HG03060 (cell line): ENCODE measurements at regions not wholly inside any gene's neighbourhood (a gene's known extent, or its start where the extent isn't known, plus 50 kb on each side); places are given as distances from the start of the nearest gene placed in this dataset.

Source experiments
- ATAC-seq: cut with Tn5 transposase; IDR thresholded peaks from one replicate; pipeline ENCODE4 v1.9.1; 2021; ENCODE audit warnings: low read depth, moderate number of reproducible peaks; ENCODE audit not compliant: unreplicated experiment

DNA sequence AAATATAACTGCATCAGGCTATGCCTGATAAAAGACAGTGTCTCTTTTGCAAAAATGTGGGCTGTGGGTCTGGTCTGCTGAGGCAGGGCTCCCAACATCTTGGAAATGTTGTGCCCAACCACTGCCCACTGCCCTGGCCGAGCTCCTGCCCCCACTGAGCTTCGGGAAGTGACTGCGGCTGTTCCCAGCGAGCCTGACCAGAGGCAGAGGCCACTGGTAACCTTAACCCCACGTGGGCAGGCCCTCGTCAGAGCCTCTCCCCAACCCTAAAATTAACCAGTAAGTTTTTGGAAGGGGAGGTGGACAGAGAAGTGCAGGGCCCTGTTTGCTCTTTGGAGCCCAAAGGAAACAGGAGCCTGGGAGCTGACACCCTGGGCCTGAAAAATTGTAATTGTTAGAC is 225.9 kb downstream of the MAFB start:
- ATAC-seq, result no peak

DNA sequence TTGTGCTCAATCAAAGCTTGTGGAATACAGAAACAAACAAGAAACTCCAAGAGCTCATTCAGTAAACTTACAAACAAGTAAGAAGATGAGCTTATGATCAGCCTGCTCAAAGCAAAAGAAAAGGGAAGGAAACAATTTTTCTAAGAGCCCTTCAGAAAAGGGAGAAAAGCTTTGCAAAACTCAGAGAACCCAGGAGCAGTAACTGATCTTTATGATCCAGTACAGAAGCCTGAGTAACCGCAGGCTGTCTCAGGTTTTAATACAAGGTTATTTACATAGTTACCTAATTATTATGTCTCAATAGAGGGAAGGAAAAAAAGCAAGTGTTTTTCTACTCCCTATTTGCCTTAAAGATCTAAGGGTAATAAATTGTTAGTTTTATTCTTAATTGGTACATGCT is 226.5 kb downstream of the MAFB start:
- no peak for ATAC-seq

DNA sequence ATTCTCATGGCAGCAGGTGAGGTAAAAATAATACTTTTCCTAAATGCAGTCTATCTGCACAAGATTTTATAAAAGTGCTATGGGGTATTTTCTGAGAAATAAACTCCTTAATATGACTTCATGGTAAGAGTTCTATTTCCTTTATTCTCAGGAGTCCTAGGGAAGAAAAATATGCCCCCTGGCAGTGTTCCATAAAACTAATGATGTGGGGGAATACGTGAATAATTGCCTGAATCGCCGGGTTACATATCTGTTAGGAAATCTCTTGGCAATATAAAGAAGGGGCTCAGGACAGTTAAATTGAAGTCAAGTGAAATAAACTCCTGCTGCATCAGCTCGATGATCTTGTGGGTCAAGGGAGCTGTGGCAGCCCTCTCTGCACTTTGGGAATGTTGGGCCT is 229.7 kb downstream of the MAFB start:
- no peak for ATAC-seq

DNA sequence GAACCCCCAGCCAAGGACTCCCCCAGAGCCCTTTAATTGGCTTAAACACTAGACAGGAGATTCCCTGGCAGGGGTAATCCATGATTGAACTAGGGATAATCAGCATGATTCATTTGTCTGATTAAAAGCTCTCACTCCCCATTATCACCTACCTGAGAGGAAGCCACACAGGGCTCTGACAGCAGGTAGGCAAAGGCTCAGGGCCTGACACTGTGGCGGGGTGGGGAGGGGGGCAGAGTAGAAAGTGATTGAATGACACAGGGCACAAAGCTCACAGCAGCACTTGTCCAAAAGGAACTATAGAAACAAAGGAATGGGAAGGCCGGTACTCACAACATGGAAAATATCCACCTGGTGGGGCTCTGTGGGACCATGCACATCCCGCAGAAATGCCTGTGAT is 231.6 kb downstream of the MAFB start:
- ATAC-seq, result no peak

DNA sequence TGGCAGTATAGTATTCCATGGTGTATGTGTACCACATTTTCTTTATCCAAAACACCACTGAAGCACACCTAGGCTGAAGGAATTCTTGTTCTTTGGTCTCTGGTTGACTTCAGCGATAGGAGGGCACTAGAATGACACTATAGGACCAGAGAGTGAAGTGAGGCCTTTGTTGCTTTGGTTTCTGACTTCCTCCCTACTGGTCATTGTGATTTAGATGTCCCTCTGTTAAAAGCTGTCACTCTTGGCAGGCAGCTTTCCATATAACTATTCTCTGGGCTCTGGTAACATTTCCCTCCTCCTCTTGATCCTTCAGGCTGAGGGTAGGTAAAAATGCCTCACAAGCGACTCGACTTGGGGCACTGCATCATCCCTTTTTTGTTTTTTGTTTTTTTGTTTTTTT is 236.3 kb downstream of the MAFB start:
- no peak for ATAC-seq

DNA sequence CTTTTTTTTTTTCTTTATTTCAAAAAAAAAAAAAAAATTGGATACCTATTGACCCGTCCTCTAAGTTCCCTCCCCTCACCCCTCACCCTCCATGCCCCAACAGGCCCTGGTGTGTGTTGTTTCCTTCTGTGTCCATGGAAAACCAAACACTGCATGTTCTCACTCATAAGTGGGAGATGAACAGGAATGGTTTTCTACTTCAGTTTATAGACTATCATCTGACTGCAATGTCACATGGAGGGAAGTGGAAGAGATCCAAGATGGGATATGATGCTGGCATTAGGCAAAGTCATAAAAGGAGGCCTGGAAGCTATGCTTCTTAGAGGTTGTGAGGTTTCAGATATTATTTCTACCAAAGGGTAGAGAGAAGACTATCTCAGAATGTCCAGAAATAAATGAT is 237.5 kb downstream of the MAFB start:
- no peak for ATAC-seq

DNA sequence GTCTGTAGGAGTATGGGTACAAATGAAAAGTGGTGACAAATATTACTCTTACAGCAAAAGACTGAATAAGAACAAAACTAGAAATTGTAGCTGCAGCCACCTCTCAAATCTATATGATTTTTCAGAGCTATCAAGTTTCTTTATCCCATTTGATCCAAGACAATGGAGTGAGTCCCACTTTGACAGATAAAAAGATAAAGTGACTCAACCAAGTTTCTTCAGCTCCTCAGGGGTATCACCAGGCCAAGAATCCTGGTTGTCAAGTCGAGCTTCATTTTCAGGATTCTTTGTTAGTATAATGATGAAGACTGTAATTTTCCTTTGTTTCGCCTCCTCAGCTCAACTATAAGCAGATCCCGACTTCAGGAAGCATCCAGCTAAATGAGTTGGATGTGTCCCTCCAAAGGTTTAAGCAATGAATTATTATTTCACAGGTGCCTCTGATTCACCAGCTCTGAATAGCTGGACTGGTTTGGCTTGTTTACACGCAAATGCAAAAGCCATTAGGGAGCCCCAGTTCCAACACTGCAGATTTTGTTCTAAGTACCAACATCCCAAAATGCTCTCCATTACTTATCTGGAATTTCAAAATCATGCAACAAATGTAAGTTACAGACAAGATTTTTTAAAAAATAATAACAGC is 238.9 kb downstream of the MAFB start:
- ATAC-seq, result no peak

DNA sequence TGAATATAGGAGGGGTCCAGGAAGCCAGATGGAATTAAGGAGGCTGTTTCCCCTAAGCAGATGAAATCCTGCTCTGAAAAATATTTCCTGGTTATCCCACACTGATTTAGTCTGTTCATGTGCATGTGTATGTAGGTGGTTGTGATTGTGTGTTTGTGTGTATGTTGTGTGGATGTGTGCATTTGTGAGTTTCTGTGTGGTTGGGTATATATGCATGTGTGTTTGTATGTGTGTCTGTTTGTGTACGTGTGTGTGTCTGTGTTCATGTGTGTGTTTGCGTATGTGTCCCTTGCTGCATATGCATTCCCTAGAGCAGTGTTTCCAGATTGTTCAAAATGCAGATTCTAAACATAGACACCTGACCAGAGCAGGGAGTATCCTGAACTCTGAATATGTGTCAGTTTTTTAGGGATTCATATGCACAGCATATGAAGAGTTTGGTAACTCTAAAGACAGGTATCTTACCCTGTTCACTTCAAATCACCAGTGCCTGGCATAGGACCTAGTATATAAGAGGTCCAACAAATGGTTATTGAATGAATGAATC is 239.8 kb downstream of the MAFB start:
- ATAC-seq, result no peak

DNA sequence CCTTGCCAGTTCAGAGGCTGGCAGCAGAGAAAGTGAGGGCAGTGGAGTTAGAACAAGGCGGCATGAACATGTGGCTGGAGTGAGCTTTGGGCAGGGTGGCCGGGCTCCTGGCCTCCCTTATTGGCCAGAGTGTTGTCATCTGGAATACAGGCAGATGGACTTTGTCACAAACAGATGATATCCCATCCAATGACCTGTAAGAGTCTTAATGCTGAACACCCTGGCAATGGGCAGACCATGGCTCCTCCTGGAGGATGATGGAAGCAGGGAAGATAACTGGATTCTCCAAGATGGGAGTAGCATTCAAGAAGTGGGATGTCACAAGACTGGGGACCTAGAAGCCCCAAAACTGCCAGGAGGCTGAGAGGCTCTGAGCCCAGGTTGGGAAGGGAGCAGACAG is 242.1 kb downstream of the MAFB start:
- no peak for ATAC-seq

DNA sequence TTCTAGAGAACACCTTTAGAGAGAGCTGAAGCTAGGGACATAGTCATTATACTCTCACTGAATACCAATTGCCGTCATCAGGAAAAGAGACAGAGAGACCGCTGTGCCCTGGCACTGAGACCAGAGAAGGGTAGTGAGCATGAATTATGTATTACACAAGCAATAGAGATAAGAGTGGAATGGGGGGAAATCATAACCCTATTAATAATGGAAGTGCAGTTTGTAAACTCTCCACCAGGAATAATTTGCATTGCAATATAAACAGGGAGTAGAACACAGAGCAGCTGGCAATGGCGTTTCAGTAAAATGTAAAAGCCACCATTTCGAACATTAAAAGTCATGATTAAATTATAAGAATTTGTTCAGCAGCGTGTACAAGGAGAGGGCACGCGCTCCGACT is 244.5 kb downstream of the MAFB start:
- ATAC-seq, result no peak

DNA sequence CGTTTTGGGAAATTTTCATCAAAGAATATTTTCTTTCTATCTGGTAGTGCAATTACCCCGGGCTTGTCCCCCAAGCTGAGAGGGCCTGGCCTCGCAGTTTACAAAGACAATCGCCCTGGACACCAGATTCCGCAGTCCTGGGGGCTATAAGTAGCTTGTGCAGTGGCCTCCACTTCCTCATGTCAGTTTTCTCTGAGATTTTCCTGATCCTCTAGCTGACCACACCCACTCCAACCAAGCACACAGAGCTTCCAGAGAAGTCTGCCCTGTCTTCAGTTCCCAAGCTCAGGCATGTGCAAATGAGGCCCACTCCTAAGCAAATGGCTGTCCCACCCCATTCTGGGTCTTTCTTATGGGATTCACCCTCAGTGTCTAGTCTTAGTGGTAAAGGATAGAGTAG is 245.3 kb downstream of the MAFB start:
- ATAC-seq, result no peak

DNA sequence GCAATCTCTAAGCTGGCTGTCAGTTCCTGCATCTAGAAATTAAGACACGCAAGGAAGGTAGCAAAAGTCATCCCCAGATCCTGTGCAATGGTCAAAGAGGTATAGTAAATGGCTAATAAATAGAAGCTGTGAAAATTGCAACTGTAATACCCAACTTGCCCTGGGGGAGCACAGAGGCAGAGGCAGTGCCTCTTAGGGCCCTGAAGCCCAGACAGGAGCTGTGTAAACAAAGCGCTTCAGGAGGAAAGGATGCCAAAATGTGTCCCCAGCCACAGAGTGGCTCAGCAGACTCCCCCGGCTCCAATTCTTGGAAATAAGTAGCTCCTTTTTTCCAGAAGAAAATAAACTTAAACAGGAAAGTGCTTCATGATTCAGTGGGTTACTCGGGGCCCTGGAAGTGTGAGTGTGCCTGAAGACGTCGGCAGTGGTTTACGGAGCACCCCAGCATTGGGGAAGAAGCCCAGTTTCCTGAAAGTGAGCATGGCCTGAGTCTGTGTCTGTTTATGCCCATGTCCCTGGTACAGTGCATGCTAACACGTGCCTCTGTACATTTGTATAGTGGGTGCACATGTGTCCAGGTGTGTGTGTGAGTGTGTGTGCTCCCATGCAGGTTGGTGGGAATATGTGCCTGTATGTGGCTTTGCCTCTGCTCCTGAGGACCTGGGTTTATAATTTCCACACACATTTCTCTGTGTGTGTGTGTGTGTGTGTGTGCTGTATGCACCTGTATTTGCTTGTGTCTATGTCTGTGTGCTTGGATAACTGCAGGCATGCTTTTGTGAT is 246.7 kb downstream of the MAFB start:
- ATAC-seq, result no peak

DNA sequence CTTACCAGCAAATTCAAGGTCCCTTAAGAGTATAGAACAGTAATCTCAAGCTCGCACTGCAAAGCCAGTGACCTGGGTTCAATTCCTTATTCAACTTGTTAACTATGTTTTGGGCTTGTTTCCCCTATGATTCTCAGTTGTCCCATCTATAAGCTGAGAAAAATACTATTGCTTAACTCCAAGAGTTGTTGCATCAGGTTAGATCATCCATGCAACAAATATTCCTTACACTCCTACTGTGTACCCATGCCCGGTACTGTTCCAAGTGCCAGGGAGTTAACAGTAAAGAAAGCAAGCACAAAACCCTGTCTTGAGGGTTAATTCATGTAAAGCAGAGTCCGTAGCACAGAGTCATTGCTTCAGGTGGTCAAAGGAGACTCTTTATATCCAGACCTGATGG is 247.3 kb downstream of the MAFB start:
- no peak for ATAC-seq

DNA sequence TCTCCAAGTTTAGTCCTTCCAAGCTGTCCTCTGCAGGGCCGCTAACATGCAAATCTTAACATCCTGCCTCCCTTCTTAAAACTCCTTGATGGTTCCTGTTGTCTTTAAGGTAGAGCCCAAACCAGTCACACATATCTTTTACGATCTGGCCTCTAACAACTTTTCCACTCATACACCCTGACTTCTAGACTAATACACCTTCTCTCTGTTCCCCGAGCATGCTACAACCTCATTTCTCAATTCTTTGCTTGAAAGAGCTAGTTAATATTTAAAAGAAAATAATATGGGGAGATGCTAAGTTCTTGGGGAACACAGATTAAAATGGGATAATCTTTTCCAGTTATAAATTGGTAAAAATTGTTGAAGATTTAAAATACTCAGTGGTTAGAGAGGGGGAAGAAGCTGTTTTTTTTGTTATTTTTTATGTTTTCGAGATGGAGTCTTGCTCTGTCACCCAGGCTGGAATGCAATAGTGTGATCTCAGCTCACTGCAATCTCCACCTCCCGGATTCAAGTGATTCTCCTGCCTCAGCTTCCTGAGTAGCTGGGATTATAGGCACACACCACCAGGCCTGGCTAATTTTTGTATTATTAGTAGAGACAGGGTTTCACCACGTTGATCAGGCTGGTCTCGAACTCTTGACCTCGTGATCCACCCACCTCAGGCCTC is 250.7 kb downstream of the MAFB start:
- no peak for ATAC-seq

DNA sequence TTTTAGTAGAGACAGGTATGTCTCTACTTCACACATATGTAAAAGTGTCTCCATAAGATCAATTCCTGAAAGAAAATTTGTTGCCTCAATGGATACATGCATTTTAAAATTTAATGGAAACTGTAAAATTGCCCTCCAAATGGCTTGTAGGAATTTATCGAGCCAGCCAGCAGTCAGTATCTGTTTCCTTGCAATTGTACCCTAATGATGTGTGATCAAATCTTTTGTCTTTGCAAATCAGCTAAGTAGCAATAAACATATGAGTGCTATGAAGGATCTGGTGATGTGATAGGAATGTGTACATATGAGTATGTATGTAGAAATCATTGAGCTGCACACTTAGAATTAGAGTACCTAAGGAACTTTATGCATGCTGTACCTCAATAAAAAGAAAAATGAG is 253.0 kb downstream of the MAFB start:
- no peak for ATAC-seq

DNA sequence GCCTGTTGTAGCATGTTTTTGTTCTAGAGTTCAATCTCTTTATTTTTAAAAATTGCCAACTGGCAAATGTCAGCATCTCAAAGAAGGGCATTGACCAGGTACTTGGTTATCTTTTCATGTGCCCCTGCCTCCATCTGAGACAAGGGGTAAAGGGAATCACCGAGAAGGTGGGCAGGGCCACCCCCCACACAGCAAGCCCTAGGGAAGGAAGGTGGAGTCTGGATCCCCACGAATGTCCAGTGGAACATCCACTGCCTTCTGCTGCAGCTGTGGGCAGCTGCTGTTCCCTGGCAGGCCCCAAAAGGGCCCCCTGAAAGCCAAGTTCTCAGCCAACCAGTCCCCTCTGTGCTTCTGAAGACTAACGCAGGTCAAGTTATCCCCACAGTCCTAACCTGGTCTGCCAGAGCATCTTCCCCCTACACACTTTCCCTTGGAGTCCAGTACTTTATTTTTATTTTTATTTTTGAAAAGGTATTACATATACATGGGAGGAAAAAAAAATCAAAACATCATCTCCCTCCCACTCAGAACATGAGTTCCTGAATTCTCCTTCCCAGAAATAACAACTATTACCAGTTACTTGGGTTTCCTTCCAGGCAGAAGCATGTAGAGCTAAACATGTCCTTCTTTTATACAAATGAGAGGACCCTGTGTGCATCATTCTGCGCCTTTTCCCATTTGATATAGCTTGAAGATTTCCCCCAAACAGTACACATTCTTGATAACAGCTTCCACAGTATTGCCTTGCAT is 253.7 kb downstream of the MAFB start:
- ATAC-seq, result no peak

DNA sequence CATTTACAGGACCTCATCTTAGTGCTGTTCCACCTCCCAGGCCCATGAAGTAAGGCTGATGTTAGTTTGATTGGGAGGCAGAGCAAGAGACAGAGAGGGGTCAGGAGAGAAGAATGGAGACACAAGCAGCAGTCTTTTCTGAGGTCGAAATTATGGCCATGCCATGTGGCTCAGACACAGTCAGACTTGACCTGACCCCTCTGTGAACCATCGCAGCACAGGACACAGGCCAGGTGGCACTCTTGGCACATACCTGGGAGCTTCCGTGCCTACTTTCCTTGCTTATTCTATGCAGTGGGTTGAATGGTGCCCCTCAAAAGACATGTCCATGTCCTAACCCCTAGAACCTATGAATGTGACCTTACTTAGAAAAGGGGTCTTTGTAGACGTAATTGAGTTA is 254.9 kb downstream of the MAFB start:
- ATAC-seq, result no peak

DNA sequence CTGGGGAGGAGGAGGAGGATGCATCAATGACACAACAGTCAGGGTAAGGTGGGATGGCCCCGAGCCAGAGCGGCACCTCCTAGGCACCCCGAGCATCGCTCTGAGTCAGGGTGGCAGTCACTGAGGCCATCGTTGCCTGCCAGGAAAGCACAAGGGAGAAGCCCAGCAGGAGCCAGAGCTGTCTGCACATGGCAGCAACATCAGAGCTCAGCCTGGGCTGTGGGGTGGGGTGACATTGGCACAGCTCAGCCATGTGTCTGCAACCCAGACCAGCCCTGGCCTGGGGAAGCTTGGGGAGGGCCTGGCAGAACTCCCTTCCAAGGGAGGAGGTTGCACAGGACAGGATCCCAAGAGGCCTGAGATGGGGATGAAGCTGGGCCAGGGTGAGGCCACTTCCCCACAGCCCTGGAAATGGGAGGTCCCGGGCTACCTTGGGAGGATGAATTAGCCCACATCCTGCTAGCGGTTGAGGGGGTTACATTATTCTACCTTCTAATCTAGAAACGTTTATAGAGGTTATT is 255.6 kb downstream of the MAFB start:
- no peak for ATAC-seq

DNA sequence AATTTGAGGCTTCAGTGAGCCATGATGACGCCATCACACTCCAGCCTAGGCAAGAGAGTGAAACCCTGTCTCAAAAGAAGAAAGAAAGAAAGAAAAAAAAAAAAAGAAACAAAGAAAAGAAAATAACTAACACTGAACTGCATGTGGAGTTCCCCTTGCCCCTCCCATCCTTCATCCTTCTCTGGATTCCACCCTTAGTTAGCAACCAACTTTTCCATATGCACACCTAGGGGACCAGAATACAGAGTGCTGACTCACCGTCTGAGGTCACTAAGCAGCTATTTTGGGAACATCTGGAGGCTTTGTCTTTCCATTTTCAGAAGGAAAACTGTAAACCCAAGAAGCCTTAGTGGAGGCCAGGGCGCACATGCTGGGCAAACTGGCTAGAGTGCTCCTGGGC is 257.4 kb downstream of the MAFB start:
- no peak for ATAC-seq

DNA sequence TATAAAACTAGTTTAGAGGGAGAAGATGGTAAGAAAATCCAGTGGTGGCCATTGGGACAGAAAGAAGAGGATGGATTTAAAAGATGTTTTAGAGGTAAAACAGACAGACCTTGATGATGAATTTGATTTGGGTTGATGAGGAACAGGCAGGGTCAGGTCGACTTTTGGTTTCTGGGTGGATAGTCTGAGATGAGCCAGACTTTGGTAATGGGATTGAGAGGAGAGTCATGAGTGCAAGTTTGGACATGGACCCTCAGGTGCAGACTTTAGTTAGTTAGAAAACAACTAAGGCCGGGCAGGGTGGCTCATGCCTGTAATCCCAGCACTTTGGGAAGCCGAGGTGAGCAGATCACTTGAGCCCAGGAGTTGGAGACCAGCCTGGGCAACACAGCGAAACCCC is 257.9 kb downstream of the MAFB start:
- no peak for ATAC-seq

DNA sequence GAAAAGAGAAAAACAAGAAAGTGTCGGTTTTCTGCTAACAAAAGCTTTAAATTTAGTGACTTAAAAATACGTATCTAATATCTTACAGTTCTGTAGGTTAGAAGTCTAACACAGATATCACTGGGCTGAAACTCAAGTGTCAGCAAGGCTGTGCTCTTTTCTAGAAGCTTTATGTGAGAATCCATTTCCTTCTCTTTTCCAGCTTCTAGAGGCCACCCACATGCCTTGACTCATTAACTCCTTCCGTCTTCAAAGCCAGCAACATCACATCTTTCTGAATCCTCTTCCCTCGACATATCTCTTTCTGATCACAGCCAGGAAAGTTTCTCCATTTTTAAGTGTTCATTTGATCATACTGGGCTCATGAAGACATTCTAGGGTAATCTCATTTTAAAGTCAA is 262.0 kb downstream of the MAFB start:
- no peak for ATAC-seq
